RWPE2 (cell line): ENCODE measurements at regions not wholly inside any gene's neighbourhood (a gene's known extent, or its start where the extent isn't known, plus 50 kb on each side); places are given as distances from the start of the nearest gene placed in this dataset.
A peak's percentile ranks its signal among the peaks of the same experiment; 100 is the strongest.

Source experiments
- ATAC-seq: fragments of 200-7000 bp; cut with Tn5 transposase; 3 replicates; pipeline ENCODE4 v1.9.1; 2021; ENCODE audit warnings: low read depth
- DNase-seq: peaks from one replicate; pipeline ENCODE4 v3.0.0-alpha.2; 2020; ENCODE audit warnings: low spot score
- H3K27ac ChIP-seq: fragments of 450-650 bp; 2 replicates; pipeline ENCODE4 v1.5.1; 2017; ENCODE audit warnings: mild to moderate bottlenecking; ENCODE audit not compliant: poor library complexity, severe bottlenecking
- H3K27me3 ChIP-seq: fragments of 250-450 bp; sonication (Bioruptor Pico); 2 replicates; pipeline ENCODE4 v1.5.1; 2021; ENCODE audit warnings: mild to moderate bottlenecking, moderate library complexity; ENCODE audit not compliant: insufficient read depth, poor library complexity, severe bottlenecking
- H3K36me3 ChIP-seq: fragments of 250-450 bp; sonication (Bioruptor Pico); 2 replicates; pipeline ENCODE4 v1.5.1; 2020; ENCODE audit warnings: low read depth, mild to moderate bottlenecking, moderate library complexity
- H3K4me1 ChIP-seq: fragments of 250-450 bp; sonication (Bioruptor Pico); 2 replicates; pipeline ENCODE4 v1.5.1; 2021; ENCODE audit warnings: mild to moderate bottlenecking, moderate library complexity; ENCODE audit not compliant: insufficient read depth, poor library complexity, severe bottlenecking
- H3K4me3 ChIP-seq: fragments of 250-450 bp; sonication (Bioruptor Pico); 2 replicates; pipeline ENCODE4 v1.5.1; 2021; ENCODE audit warnings: mild to moderate bottlenecking, moderate library complexity; ENCODE audit not compliant: severe bottlenecking
- H3K9me3 ChIP-seq: fragments of 250-450 bp; sonication (Bioruptor Pico); 2 replicates; pipeline ENCODE4 v1.5.1; 2021; ENCODE audit warnings: mild to moderate bottlenecking, moderate library complexity; ENCODE audit not compliant: severe bottlenecking
- CTCF ChIP-seq: fragments of 450-650 bp; IDR thresholded peaks from one replicate; pipeline ENCODE4 v1.5.1; 2017; ENCODE audit warnings: mild to moderate bottlenecking, moderate library complexity; ENCODE audit not compliant: poor library complexity, severe bottlenecking

GRCh38 chr4:163923092-163923491, 428.6 kb downstream of the TMA16 start:
- H3K27me3 ChIP-seq = no peaks in the 10 kb centered on the region
- no peaks in the 10 kb centered on the region for H3K9me3 ChIP-seq
- ATAC-seq (no peak), DNase-seq (no peak)
- no peak for TF ChIP-seq CTCF
- no peak overlapping the region for H3K4me3 ChIP-seq
- no peaks in the 10 kb centered on the region for H3K36me3 ChIP-seq
- H3K27ac ChIP-seq = no peak overlapping the region
- H3K4me1 ChIP-seq = no peaks in the 10 kb centered on the region

- no peak overlapping the region for H3K4me3 ChIP-seq
- ATAC-seq (no peak), DNase-seq (no peak)
- H3K36me3 ChIP-seq = no peaks in the 10 kb centered on the region
- H3K4me1 ChIP-seq = no peaks in the 10 kb centered on the region
- no peaks in the 10 kb centered on the region for H3K27me3 ChIP-seq
- no peaks in the 10 kb centered on the region for H3K9me3 ChIP-seq
- H3K27ac ChIP-seq = no peak overlapping the region
- no peak for TF ChIP-seq CTCF
Observed at GRCh38 chr4:163930086-163930485, 435.6 kb downstream of the TMA16 start.

GRCh38 chr4:163932504-163932903, 438.0 kb downstream of the TMA16 start:
- Histone ChIP-seq H3K27ac (no peak overlapping the region), H3K36me3 (no peaks in the 10 kb centered on the region), H3K9me3 (no peaks in the 10 kb centered on the region), H3K4me1 (no peaks in the 10 kb centered on the region), H3K27me3 (no peaks in the 10 kb centered on the region), H3K4me3 (no peak overlapping the region)
- no peak for TF ChIP-seq CTCF
- DNase-seq (no peak), ATAC-seq (no peak)

GRCh38 chr4:163939597-163939996, 445.1 kb downstream of the TMA16 start:
- Histone ChIP-seq H3K4me1 (peaks cover 6% of the 10 kb centered on the region), H3K36me3 (no peaks in the 10 kb centered on the region), H3K27ac (no peak overlapping the region), H3K27me3 (no peaks in the 10 kb centered on the region), H3K9me3 (no peaks in the 10 kb centered on the region), H3K4me3 (no peak overlapping the region)
- ATAC-seq (no peak), DNase-seq (no peak)
- TF ChIP-seq CTCF = no peak

GRCh38 chr4:163941221-163941905, 446.9 kb downstream of the TMA16 start:
- Histone ChIP-seq H3K36me3 (no peaks in the 10 kb centered on the region), H3K27ac (no peak overlapping the region)

More at GRCh38 chr4:163941221-163941905, 446.9 kb downstream of the TMA16 start:
- no peaks in the 10 kb centered on the region for H3K27me3 ChIP-seq
- H3K4me1 ChIP-seq = peaks cover 6% of the 10 kb centered on the region
- no peaks in the 10 kb centered on the region for H3K9me3 ChIP-seq
- TF ChIP-seq CTCF = no peak
- ATAC-seq (peak; percentile 68; the same call in 2 of the 3 replicates), DNase-seq (no peak)
- H3K4me3 ChIP-seq = no peak overlapping the region
